ENCODE measurements at regions not wholly inside any gene's neighbourhood (a gene's known extent, or its start where the extent isn't known, plus 50 kb on each side); places are given as distances from the start of the nearest gene placed in this dataset.
"Not testable (repeated sequence)": the region's sequence is repeated elsewhere in the genome, so short reads cannot be mapped to it uniquely, and the experiment has no call there.

DNA sequence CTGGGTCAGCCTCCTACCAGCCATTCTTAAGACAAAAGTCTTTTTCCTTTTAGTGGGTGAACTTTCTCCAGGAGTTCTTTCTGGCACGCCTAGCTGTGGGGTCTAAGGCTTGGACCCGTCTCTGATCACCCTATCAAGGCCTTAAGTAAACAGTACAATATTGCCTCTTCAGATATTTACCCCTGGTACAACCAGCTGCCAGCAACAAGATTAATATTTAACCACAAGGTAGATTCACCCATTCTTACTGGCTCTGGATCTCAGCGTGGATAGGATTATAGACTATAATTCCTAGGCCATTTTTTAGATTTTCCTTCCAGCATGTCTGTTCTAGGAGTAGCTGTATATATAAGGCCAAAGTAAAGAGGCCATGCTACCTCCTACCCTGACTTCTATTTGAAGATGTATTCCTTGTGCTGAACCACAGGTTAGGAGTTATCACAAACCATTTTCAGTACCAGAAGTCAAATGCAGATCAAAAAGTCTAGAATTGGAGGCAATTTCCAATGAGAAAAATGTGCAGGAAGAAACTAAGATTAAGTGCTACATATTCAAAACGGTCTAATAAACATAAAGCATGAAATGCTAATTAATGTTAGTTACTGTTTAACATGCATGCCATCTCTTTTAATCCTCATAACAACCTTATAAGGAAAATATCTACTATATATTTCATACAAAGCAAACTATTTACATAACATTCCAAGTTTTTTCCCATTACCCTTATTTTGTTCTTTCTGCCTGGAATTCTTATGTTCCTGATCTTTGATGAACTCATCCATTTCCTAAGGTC lies 110.0 kb upstream of the SYN3 start:
- H3K4me3 ChIP-seq (ENCODE audit: control insufficient read depth, low read depth, low read length), result no peak overlapping the region
- no peak for DNase-seq (ENCODE audit: low read depth)
- TF ChIP-seq, protein P1, sequence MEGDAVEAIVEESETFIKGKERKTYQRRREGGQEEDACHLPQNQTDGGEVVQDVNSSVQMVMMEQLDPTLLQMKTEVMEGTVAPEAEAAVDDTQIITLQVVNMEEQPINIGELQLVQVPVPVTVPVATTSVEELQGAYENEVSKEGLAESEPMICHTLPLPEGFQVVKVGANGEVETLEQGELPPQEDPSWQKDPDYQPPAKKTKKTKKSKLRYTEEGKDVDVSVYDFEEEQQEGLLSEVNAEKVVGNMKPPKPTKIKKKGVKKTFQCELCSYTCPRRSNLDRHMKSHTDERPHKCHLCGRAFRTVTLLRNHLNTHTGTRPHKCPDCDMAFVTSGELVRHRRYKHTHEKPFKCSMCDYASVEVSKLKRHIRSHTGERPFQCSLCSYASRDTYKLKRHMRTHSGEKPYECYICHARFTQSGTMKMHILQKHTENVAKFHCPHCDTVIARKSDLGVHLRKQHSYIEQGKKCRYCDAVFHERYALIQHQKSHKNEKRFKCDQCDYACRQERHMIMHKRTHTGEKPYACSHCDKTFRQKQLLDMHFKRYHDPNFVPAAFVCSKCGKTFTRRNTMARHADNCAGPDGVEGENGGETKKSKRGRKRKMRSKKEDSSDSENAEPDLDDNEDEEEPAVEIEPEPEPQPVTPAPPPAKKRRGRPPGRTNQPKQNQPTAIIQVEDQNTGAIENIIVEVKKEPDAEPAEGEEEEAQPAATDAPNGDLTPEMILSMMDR (IDR thresholded peaks at IDR 0.05; ENCODE audit: control insufficient read depth, insufficient read depth, low read depth, low read length, missing control alignments), result no peak

DNA sequence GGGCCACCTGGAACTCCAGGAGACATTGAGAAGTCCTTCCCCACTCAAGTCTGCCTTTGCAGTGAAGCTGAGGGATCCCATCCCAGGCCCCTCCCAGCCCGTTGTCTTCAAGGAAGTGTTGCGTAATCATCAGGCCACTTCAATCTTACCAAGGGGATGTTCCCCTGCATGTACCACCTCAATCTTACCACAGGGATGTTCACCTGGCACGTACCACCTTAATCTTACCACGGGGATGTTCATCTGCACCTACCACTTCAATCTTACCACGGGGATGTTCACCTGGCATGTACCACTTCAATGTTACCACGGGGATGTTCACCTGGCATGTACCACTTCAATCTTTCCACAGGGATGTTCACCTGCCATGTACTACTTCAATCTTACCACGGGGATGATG lies 108.0 kb upstream of the SYN3 start:
- no peak overlapping the region for H3K4me3 ChIP-seq (ENCODE audit: control insufficient read depth, low read depth, low read length)
- no peak for DNase-seq (ENCODE audit: low read depth)
- TF ChIP-seq, protein P1 (IDR thresholded peaks at IDR 0.05; ENCODE audit: control insufficient read depth, insufficient read depth, low read depth, low read length, missing control alignments), result no peak

DNA sequence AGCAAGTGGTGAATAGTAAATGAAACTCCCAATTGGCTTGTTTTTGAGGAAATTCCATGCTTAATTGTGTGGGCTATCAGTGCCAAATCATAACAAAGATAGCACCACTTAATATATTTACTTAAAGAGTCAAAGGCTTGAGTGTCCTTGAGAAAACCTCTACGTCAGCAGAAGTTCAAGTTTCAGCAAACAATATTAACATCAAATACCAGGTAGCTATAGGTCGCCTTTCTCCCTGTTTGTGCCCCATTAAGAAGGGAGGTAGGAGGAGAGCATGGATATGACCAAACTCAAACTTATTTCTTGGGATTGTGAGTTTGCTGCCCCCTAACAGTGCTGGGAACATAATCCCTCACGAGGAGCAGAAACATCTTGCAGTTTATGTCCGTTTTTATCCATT lies 105.6 kb upstream of the SYN3 start:
- DNase-seq (ENCODE audit: low read depth), result no peak
- TF ChIP-seq, protein P1 (IDR thresholded peaks at IDR 0.05; ENCODE audit: control insufficient read depth, insufficient read depth, low read depth, low read length, missing control alignments), result no peak
- H3K4me3 ChIP-seq (ENCODE audit: control insufficient read depth, low read depth, low read length), result no peak overlapping the region

DNA sequence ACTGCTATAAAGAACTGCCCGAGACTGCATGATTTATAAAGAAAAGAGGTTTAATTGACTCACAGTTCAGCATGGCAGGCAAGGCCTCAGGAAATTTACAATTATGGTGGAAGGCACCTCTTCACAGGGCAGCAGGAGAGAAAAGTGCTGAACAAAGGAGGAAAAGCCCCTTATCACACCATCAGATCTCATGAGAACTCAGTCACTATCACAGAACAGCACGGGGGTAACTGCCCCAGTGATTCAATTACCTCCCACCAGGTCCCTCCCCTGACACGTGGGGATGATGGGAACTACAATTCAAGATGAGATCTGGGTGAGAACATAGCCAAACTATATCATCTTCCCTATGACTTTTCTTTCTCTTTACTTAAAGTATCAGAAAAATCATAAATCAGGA lies 104.0 kb upstream of the SYN3 start:
- H3K4me3 ChIP-seq (ENCODE audit: control insufficient read depth, low read depth, low read length), result no peak overlapping the region
- DNase-seq (ENCODE audit: low read depth), result no peak
- TF ChIP-seq, protein P1 (IDR thresholded peaks at IDR 0.05; ENCODE audit: control insufficient read depth, insufficient read depth, low read depth, low read length, missing control alignments), result no peak

DNA sequence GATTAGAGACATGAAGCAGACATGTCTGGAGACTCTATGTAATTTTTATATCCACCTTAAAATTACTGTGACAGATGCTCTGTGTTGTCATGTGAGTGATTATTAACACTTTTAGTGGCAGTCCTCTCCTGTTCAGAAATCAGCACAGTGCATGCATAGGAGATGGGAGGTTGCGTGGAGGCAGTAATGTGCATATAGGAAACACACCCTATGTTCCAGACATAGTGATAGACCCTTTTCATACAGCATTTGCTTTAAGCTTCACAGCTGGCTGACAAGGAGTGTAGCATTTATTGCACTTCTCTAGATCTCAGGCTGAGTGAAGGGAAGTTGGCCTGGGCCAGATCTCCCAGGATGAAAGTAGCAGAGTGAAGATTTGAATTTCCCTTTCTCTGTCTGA lies 102.3 kb upstream of the SYN3 start:
- TF ChIP-seq, protein P1 (IDR thresholded peaks at IDR 0.05; ENCODE audit: control insufficient read depth, insufficient read depth, low read depth, low read length, missing control alignments), result no peak
- H3K4me3 ChIP-seq (ENCODE audit: control insufficient read depth, low read depth, low read length), result no peak overlapping the region
- DNase-seq (ENCODE audit: low read depth), result no peak

DNA sequence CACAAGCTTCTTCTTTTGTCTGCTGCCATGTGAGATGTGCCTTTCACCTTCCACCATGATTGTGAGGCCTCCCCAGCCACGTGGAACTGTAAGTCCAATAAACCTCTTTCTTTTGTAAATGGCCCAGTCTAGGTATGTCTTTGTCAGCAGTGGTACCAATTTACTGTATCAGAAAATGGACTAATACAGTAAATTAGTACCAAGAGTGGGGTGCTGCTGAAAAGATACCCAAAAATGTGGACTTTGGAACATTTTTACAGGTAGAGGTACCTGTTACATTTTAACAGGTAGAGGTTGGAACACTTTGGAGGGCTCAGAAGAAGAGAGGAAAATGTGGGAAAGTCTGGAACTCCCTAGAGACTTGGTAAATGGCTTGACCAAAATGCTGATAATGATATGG lies 96.8 kb upstream of the SYN3 start:
- not testable (repeated sequence) for DNase-seq (ENCODE audit: low read depth); H3K4me3 ChIP-seq (ENCODE audit: control insufficient read depth, low read depth, low read length)

DNA sequence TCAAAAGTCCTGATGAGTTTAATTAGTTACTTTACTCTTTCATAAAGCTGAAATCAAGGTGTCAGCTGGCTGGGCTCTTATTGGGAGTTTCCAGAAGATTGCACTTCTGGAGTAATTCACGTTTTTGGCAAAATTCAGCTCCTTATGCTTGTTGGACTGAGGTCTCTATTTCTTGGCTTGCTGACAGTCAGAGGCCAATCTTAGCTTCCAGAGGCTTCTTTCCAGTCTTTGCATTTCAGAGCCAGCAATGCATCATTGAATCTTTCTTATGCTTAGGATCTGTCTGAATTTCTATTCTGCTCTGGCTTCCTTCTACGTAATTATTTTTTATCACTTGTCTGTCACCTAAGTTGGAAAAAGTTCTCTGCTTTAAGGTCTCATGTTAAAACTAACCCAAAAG lies 91.4 kb upstream of the SYN3 start:
- no peak overlapping the region for H3K4me3 ChIP-seq (ENCODE audit: control insufficient read depth, low read depth, low read length)
- TF ChIP-seq, protein P1 (IDR thresholded peaks at IDR 0.05; ENCODE audit: control insufficient read depth, insufficient read depth, low read depth, low read length, missing control alignments), result no peak
- no peak for DNase-seq (ENCODE audit: low read depth)

Data from AG09309 (cell line).